ENCODE measurements at regions not wholly inside any gene's neighbourhood (a gene's known extent, or its start where the extent isn't known, plus 50 kb on each side); places are given as distances from the start of the nearest gene placed in this dataset.

- no peaks in the 10 kb centered on the region for H3K27me3 Mint-ChIP-seq
- ATAC-seq (ENCODE audit: low read depth) (no peak), DNase-seq (no peak)
- no peak overlapping the region for H3K4me3 Mint-ChIP-seq
- ChIA-PET POLR2A (no interaction called here), CTCF (no interaction called here)
- H3K36me3 Mint-ChIP-seq (ENCODE audit: low read depth): no peaks in the 10 kb centered on the region
- intact Hi-C loops (cut with micrococcal nuclease): no loop called here
- H3K4me1 Mint-ChIP-seq: no peaks in the 10 kb centered on the region
- no peak overlapping the region for H3K27ac Mint-ChIP-seq
- no peaks in the 10 kb centered on the region for H3K9me3 Mint-ChIP-seq
- TF ChIP-seq CTCF (IDR thresholded peaks at IDR 0.05): no peak
Observed at GRCh38 chr18:73419531-73419930, 551.7 kb upstream of the NETO1 start.

GRCh38 chr18:73414598-73414997 lies 546.8 kb upstream of the NETO1 start:
- no peaks in the 10 kb centered on the region for H3K27me3 Mint-ChIP-seq
- no peaks in the 10 kb centered on the region for H3K36me3 Mint-ChIP-seq (ENCODE audit: low read depth)
- no peak for DNase-seq
- no peaks in the 10 kb centered on the region for H3K4me1 Mint-ChIP-seq
- CTCF ChIA-PET: no interaction called here
- no peak for TF ChIP-seq CTCF (IDR thresholded peaks at IDR 0.05)
- POLR2A ChIA-PET: no interaction called here
- intact Hi-C loops (cut with micrococcal nuclease): no loop called here
- no peaks in the 10 kb centered on the region for H3K9me3 Mint-ChIP-seq
- no peak overlapping the region for H3K4me3 Mint-ChIP-seq
- ATAC-seq (ENCODE audit: low read depth): no peak
- no peak overlapping the region for H3K27ac Mint-ChIP-seq

GRCh38 chr18:73414069-73414468 lies 546.3 kb upstream of the NETO1 start:
- no peaks in the 10 kb centered on the region for H3K9me3 Mint-ChIP-seq
- no peak overlapping the region for H3K4me3 Mint-ChIP-seq
- ChIA-PET CTCF (no interaction called here), POLR2A (no interaction called here)
- TF ChIP-seq CTCF (IDR thresholded peaks at IDR 0.05): no peak
- ATAC-seq (ENCODE audit: low read depth) (no peak), DNase-seq (no peak)
- H3K27ac Mint-ChIP-seq: no peak overlapping the region
- intact Hi-C loops (cut with micrococcal nuclease): no loop called here
- no peaks in the 10 kb centered on the region for H3K4me1 Mint-ChIP-seq
- H3K27me3 Mint-ChIP-seq: no peaks in the 10 kb centered on the region
- no peaks in the 10 kb centered on the region for H3K36me3 Mint-ChIP-seq (ENCODE audit: low read depth)

GRCh38 chr18:73409242-73409641 lies 541.5 kb upstream of the NETO1 start:
- DNase-seq (no peak), ATAC-seq (ENCODE audit: low read depth) (no peak)
- H3K4me3 Mint-ChIP-seq: no peak overlapping the region
- no peaks in the 10 kb centered on the region for H3K36me3 Mint-ChIP-seq (ENCODE audit: low read depth)
- no peaks in the 10 kb centered on the region for H3K4me1 Mint-ChIP-seq
- intact Hi-C loops (cut with micrococcal nuclease): no loop called here
- no peaks in the 10 kb centered on the region for H3K9me3 Mint-ChIP-seq
- H3K27me3 Mint-ChIP-seq: no peaks in the 10 kb centered on the region
- no peak overlapping the region for H3K27ac Mint-ChIP-seq
- ChIA-PET CTCF (no interaction called here), POLR2A (no interaction called here)
- TF ChIP-seq CTCF (IDR thresholded peaks at IDR 0.05): no peak

- no peaks in the 10 kb centered on the region for H3K4me1 Mint-ChIP-seq
- no peak overlapping the region for H3K4me3 Mint-ChIP-seq
- H3K27me3 Mint-ChIP-seq: no peaks in the 10 kb centered on the region
- H3K27ac Mint-ChIP-seq: no peak overlapping the region
- ChIA-PET POLR2A (no interaction called here), CTCF (no interaction called here)
- TF ChIP-seq CTCF (IDR thresholded peaks at IDR 0.05): no peak
- H3K36me3 Mint-ChIP-seq (ENCODE audit: low read depth): no peaks in the 10 kb centered on the region
- DNase-seq: no peak
- intact Hi-C loops (cut with micrococcal nuclease): no loop called here
- H3K9me3 Mint-ChIP-seq: no peaks in the 10 kb centered on the region
- ATAC-seq (ENCODE audit: low read depth): no peak
Observed at GRCh38 chr18:73408469-73408868, 540.7 kb upstream of the NETO1 start.
